Endothelial cell of hepatic sinusoid (primary cell): ENCODE measurements at regions not wholly inside any gene's neighbourhood (a gene's known extent, or its start where the extent isn't known, plus 50 kb on each side); places are given as distances from the start of the nearest gene placed in this dataset.
"Not testable (repeated sequence)": the region's sequence is repeated elsewhere in the genome, so short reads cannot be mapped to it uniquely, and the experiment has no call there.

ENCODE experiments used
- in situ Hi-C: cut with HindIII; loops from 2 replicates; pipeline ENCODE4 v1.10.0; 2017; ENCODE audit warnings: low sequenced_read_pairs

- in situ Hi-C loops = loop anchor here (5.0 kb wide), 1 partner anchor 94 kb away; no protein-coding TSS in a partner anchor
Measured at GRCh38 chr1:236343246-236343870, 50.7 kb upstream of the EDARADD start.

- in situ Hi-C loops = loop anchor here (5.0 kb wide), 1 partner anchor 95 kb away; no protein-coding TSS in a partner anchor
Measured at GRCh38 chr1:236342403-236343245, 51.5 kb upstream of the EDARADD start.

- in situ Hi-C loops = loop anchor here (5.0 kb wide), 1 partner anchor 96 kb away; no protein-coding TSS in a partner anchor
Measured at GRCh38 chr1:236341298-236341697, 52.8 kb upstream of the EDARADD start.

- in situ Hi-C loops = no loop called here
Measured at GRCh38 chr1:236338096-236338495, 56.0 kb upstream of the EDARADD start.

- in situ Hi-C loops = no loop called here
Measured at GRCh38 chr1:236336084-236336483, 54.3 kb upstream of the ERO1B start.

GRCh38 chr1:236335633-236336032, 53.9 kb upstream of the ERO1B start:
- in situ Hi-C loops = not testable (repeated sequence)

- in situ Hi-C loops = no loop called here
Measured at GRCh38 chr1:236334893-236335545, 53.3 kb upstream of the ERO1B start.

- in situ Hi-C loops = no loop called here
Measured at GRCh38 chr1:236332092-236332758, 50.5 kb upstream of the ERO1B start.
